ENCODE measurements at regions not wholly inside any gene's neighbourhood (a gene's known extent, or its start where the extent isn't known, plus 50 kb on each side); places are given as distances from the start of the nearest gene placed in this dataset.

DNA sequence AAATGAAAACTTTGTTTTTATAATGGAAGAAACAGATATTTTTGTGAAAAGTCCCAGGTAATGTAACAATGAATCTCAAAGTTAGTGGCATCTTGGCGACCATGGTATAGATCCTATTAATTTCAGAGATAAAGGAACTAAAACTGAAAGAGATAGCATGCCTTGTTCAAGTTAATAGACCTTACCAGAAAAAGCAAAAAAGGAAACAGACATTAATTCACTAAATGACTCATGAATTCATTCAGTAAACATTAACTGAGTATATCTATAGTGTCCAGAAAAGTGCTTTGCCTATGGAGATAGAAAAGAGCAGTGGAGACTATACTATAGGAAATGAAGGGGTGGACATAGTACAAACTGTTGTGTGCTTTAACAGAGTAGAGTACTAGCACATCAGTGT lies 763.3 kb downstream of the TRIB2 start:
- ChIA-PET CTCF (ENCODE audit: low intra/inter-chr PET ratio) (no interaction called here), POLR2A (no interaction called here)
- Histone ChIP-seq H3K4me2 (ENCODE audit: insufficient read depth, low read length) (no peak overlapping the region), H3K9me3 (replicated peaks; ENCODE audit: control insufficient read depth, insufficient read depth, low read depth, low read length) (no peaks in the 10 kb centered on the region), H2AFZ (ENCODE audit: low read depth, low read length) (no peak overlapping the region), H3K27ac (ENCODE audit: extremely low read depth, low read depth, low read length) (no peak overlapping the region), H3K4me1 (replicated peaks in 1 of 2; ENCODE audit: control insufficient read depth in 2 of 2, insufficient read depth in 2 of 2, low read length in 2 of 2) (no peaks in the 10 kb centered on the region), H3K36me3 (ENCODE audit: control insufficient read depth, insufficient read depth, low read length) (no peaks in the 10 kb centered on the region), H4K20me1 (replicated peaks; ENCODE audit: control insufficient read depth, insufficient read depth, low read length) (no peaks in the 10 kb centered on the region), H3K27me3 (ENCODE audit: control insufficient read depth in 2 of 2, insufficient read depth in 2 of 2, low read length in 2 of 2) (no peaks in the 10 kb centered on the region), H3K4me3 (no peak overlapping the region), H3K79me2 (ENCODE audit: control insufficient read depth, insufficient read depth, low read length) (no peaks in the 10 kb centered on the region), H3K9me1 (ENCODE audit: control insufficient read depth, insufficient read depth, low read length) (no peaks in the 10 kb centered on the region), H3K9ac (ENCODE audit: insufficient read depth in 1 of 2, low read depth in 2 of 2, low read length in 2 of 2) (no peak overlapping the region)
- BruUV-seq (replicated peaks), result no TSS peak
- DNase-seq (ENCODE audit: extremely low read depth in 1 of 4, low spot score in 3 of 4), result no peak
- intact Hi-C loops (cut with micrococcal nuclease) (no loop called here), in situ Hi-C loops (cut with MboI) (no loop called here)
- 0% methylated on average over 1 of the region's 1 CpG for WGBS (ENCODE audit: insufficient coverage, low coverage, missing lambda C conversion rate)
- ATAC-seq, result no peak
- FAIRE-seq, result no peak
- TF ChIP-seq, protein P1, sequence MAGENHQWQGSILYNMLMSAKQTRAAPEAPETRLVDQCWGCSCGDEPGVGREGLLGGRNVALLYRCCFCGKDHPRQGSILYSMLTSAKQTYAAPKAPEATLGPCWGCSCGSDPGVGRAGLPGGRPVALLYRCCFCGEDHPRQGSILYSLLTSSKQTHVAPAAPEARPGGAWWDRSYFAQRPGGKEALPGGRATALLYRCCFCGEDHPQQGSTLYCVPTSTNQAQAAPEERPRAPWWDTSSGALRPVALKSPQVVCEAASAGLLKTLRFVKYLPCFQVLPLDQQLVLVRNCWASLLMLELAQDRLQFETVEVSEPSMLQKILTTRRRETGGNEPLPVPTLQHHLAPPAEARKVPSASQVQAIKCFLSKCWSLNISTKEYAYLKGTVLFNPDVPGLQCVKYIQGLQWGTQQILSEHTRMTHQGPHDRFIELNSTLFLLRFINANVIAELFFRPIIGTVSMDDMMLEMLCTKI (IDR thresholded peaks at IDR 0.05; ENCODE audit: partially characterized antibody), result no peak
- no peak for TF ChIP-seq ZFP30 (CRISPR knock-in tag; IDR thresholded peaks at IDR 0.05; ENCODE audit: borderline replicate concordance)

DNA sequence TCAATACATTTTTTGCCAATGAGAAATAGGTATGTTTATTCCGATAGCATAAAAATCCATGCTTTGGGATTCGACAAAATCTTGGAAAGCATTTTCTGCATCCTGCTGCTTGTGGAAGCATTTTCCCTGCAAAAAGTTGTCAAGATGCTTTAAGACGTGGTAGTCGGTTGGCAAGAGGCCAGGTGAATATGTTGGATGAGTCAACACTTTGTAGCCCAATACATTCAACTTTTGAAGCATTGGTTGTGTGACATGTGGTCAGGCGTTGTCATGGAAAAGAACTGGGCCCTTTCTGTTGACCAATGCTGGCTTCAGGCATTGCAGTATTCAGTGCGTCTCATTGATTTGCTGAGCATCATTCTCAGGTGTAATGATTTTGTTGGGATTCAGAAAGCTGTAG lies 764.5 kb downstream of the TRIB2 start:
- Histone ChIP-seq H2AFZ (ENCODE audit: low read depth, low read length) (no peak overlapping the region), H3K4me1 (replicated peaks in 1 of 2; ENCODE audit: control insufficient read depth in 2 of 2, insufficient read depth in 2 of 2, low read length in 2 of 2) (no peaks in the 10 kb centered on the region), H3K27me3 (ENCODE audit: control insufficient read depth in 2 of 2, insufficient read depth in 2 of 2, low read length in 2 of 2) (no peaks in the 10 kb centered on the region), H3K79me2 (ENCODE audit: control insufficient read depth, insufficient read depth, low read length) (no peaks in the 10 kb centered on the region), H3K9me3 (replicated peaks; ENCODE audit: control insufficient read depth, insufficient read depth, low read depth, low read length) (no peaks in the 10 kb centered on the region), H3K4me3 (no peak overlapping the region), H4K20me1 (replicated peaks; ENCODE audit: control insufficient read depth, insufficient read depth, low read length) (no peaks in the 10 kb centered on the region), H3K36me3 (ENCODE audit: control insufficient read depth, insufficient read depth, low read length) (no peaks in the 10 kb centered on the region), H3K9ac (ENCODE audit: insufficient read depth in 1 of 2, low read depth in 2 of 2, low read length in 2 of 2) (no peak overlapping the region), H3K4me2 (ENCODE audit: insufficient read depth, low read length) (no peak overlapping the region), H3K27ac (ENCODE audit: extremely low read depth, low read depth, low read length) (no peak overlapping the region), H3K9me1 (ENCODE audit: control insufficient read depth, insufficient read depth, low read length) (no peaks in the 10 kb centered on the region)
- DNase-seq (ENCODE audit: extremely low read depth in 1 of 4, low spot score in 3 of 4) (no peak), FAIRE-seq (no peak), ATAC-seq (no peak)
- no TSS peak for BruUV-seq (replicated peaks)
- WGBS (ENCODE audit: insufficient coverage, low coverage, missing lambda C conversion rate), result 1% methylated on average over 6 of the region's 6 CpGs
- ChIA-PET CTCF (ENCODE audit: low intra/inter-chr PET ratio) (no interaction called here), POLR2A (no interaction called here)
- in situ Hi-C loops (cut with MboI), result no loop called here
- intact Hi-C loops (cut with micrococcal nuclease), result no loop called here
- TF ChIP-seq HDGF (IDR thresholded peaks at IDR 0.05) (no peak), GTF2A2 (tag; IDR thresholded peaks at IDR 0.05) (no peak), POU5F1 (IDR thresholded peaks at IDR 0.05; ENCODE audit: borderline replicate concordance, low read depth, low read length, partially characterized antibody) (no peak), XRCC3 (IDR thresholded peaks at IDR 0.05) (no peak), ZNF695 (CRISPR knock-in tag; IDR thresholded peaks at IDR 0.05) (no peak), ZZZ3 (IDR thresholded peaks at IDR 0.05) (no peak), ZEB2 (IDR thresholded peaks at IDR 0.05) (no peak)
- TF ChIP-seq, protein P2, sequence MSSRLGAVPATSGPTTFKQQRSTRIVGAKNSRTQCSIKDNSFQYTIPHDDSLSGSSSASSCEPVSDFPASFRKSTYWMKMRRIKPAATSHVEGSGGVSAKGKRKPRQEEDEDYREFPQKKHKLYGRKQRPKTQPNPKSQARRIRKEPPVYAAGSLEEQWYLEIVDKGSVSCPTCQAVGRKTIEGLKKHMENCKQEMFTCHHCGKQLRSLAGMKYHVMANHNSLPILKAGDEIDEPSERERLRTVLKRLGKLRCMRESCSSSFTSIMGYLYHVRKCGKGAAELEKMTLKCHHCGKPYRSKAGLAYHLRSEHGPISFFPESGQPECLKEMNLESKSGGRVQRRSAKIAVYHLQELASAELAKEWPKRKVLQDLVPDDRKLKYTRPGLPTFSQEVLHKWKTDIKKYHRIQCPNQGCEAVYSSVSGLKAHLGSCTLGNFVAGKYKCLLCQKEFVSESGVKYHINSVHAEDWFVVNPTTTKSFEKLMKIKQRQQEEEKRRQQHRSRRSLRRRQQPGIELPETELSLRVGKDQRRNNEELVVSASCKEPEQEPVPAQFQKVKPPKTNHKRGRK (tag; IDR thresholded peaks at IDR 0.05), result no peak
- TF ChIP-seq, protein P3, sequence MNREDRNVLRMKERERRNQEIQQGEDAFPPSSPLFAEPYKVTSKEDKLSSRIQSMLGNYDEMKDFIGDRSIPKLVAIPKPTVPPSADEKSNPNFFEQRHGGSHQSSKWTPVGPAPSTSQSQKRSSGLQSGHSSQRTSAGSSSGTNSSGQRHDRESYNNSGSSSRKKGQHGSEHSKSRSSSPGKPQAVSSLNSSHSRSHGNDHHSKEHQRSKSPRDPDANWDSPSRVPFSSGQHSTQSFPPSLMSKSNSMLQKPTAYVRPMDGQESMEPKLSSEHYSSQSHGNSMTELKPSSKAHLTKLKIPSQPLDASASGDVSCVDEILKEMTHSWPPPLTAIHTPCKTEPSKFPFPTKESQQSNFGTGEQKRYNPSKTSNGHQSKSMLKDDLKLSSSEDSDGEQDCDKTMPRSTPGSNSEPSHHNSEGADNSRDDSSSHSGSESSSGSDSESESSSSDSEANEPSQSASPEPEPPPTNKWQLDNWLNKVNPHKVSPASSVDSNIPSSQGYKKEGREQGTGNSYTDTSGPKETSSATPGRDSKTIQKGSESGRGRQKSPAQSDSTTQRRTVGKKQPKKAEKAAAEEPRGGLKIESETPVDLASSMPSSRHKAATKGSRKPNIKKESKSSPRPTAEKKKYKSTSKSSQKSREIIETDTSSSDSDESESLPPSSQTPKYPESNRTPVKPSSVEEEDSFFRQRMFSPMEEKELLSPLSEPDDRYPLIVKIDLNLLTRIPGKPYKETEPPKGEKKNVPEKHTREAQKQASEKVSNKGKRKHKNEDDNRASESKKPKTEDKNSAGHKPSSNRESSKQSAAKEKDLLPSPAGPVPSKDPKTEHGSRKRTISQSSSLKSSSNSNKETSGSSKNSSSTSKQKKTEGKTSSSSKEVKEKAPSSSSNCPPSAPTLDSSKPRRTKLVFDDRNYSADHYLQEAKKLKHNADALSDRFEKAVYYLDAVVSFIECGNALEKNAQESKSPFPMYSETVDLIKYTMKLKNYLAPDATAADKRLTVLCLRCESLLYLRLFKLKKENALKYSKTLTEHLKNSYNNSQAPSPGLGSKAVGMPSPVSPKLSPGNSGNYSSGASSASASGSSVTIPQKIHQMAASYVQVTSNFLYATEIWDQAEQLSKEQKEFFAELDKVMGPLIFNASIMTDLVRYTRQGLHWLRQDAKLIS (CRISPR knock-in tag; IDR thresholded peaks at IDR 0.05), result no peak
